PC-3 (cell line): ENCODE measurements at regions not wholly inside any gene's neighbourhood (a gene's known extent, or its start where the extent isn't known, plus 50 kb on each side); places are given as distances from the start of the nearest gene placed in this dataset.

Experiments
- ATAC-seq: fragments of 200-7000 bp; cut with Tn5 transposase; 2 replicates; pipeline ENCODE4 v1.9.1; 2020; ENCODE audit warnings: mild to moderate bottlenecking, moderate library complexity
- BruUV-seq: library from RNA; stranded (reverse); fragments of 400-500 nt; replicated peaks from 2 replicates; lab custom pipeline; 2021; lab: Mats Ljungman, UMichigan
- CTCF ChIA-PET: fragments of 300-600 bp; sonication (Branson Sonifier 250); formaldehyde crosslinking; loops from one replicate; lab custom pipeline; 2022; ENCODE audit warnings: antibody characterized with exemption; lab: Charles Lee
- POLR2A ChIA-PET: fragments of 300-600 bp; sonication (Branson Sonifier 250); formaldehyde crosslinking; loops from one replicate; lab custom pipeline; 2022; ENCODE audit warnings: antibody characterized with exemption; ENCODE audit not compliant: unreplicated experiment; lab: Charles Lee
- DNase-seq: peaks from one replicate; pipeline ENCODE4 v3.0.0-alpha.2; 2015
- H2AFZ ChIP-seq: fragments of 300-600 bp; sonication (generic); 2 replicates; pipeline ENCODE4 v1.6.0; 2016; ENCODE audit warnings: antibody characterized with exemption, low read length
- H3F3A ChIP-seq: fragments of 300-600 bp; sonication (generic); one replicate; pipeline ENCODE4 v1.6.0; 2017; ENCODE audit warnings: antibody characterized with exemption, low read length, control low read depth, mild to moderate bottlenecking; ENCODE audit not compliant: unreplicated experiment
- H3K27ac ChIP-seq: fragments of 300-600 bp; sonication (generic); 2 replicates; pipeline ENCODE4 v1.5.1; 2016; ENCODE audit warnings: mild to moderate bottlenecking, low read length
- H3K27me3 ChIP-seq: fragments of 300-600 bp; sonication (generic); 2 replicates; pipeline ENCODE4 v1.6.1; 2016; ENCODE audit warnings: low read length, mixed read lengths
- H3K36me3 ChIP-seq: fragments of 300-600 bp; sonication (generic); 2 replicates; pipeline ENCODE4 v1.6.1; 2016; ENCODE audit warnings: low read depth, mixed run types, low read length, mixed read lengths
- H3K4me1 ChIP-seq: fragments of 300-600 bp; sonication (generic); 2 replicates; pipeline ENCODE4 v1.5.1; 2016; ENCODE audit warnings: low read length; ENCODE audit not compliant: insufficient read depth
- H3K4me2 ChIP-seq: fragments of 300-600 bp; sonication (generic); 2 replicates; pipeline ENCODE4 v1.6.0; 2016; ENCODE audit warnings: low read length
- H3K4me3 ChIP-seq: fragments of 300-600 bp; sonication (generic); 2 replicates; pipeline ENCODE4 v1.5.1; 2016; ENCODE audit warnings: mild to moderate bottlenecking, low read length, mixed read lengths
- H3K79me2 ChIP-seq: fragments of 300-600 bp; sonication (generic); 2 replicates; pipeline ENCODE4 v1.6.1; 2017; ENCODE audit warnings: low read length, mixed read lengths
- H3K9ac ChIP-seq: fragments of 300-600 bp; sonication (generic); 2 replicates; pipeline ENCODE4 v1.6.0; 2016; ENCODE audit warnings: mild to moderate bottlenecking, low read length
- H3K9me2 ChIP-seq: fragments of 300-600 bp; sonication (generic); replicated peaks from 2 replicates; pipeline ENCODE4 v1.6.1; 2016; ENCODE audit warnings: mixed run types, low read length, mixed read lengths
- H3K9me3 ChIP-seq: fragments of 300-600 bp; sonication (generic); 2 replicates; pipeline ENCODE4 v1.6.1; 2016; ENCODE audit warnings: low read length, mixed read lengths
- H4K20me1 ChIP-seq: fragments of 300-600 bp; sonication (generic); 2 replicates; pipeline ENCODE4 v1.6.1; 2016; ENCODE audit warnings: low read length, mixed read lengths
- CTCF ChIP-seq: fragments of 300-600 bp; sonication (generic); conservative IDR thresholded peaks from 2 replicates; pipeline ENCODE4 v1.5.1; 2017; ENCODE audit warnings: antibody characterized with exemption, low read depth, mild to moderate bottlenecking, low read length
- EZH2 ChIP-seq: fragments of 300-600 bp; sonication (generic); IDR thresholded peaks from one replicate; pipeline ENCODE4 v1.6.1; 2017; ENCODE audit warnings: antibody characterized with exemption, mild to moderate bottlenecking, low read length; ENCODE audit not compliant: unreplicated experiment
- EZH2phosphoT487 ChIP-seq: fragments of 300-600 bp; sonication (generic); IDR thresholded peaks from 2 replicates; pipeline ENCODE4 v1.6.1; 2018; ENCODE audit warnings: mild to moderate bottlenecking, antibody characterized with exemption, low read length, borderline replicate concordance
- intact Hi-C: fragments of 100-400 bp; cut with micrococcal nuclease; formaldehyde crosslinking; loops from 2 replicates; pipeline ENCODE4 v1.9.0; 2023

GRCh38 chr10:62900829-62901571 is 84.8 kb upstream of the EGR2 start:
- Histone ChIP-seq H3K79me2 (no peaks in the 10 kb centered on the region), H3K9ac (no peak overlapping the region), H3K9me2 (no peaks in the 10 kb centered on the region), H2AFZ (no peak overlapping the region), H3K4me1 (peaks cover 19% of the 10 kb centered on the region), H3K4me2 (no peak overlapping the region), H3K27me3 (no peaks in the 10 kb centered on the region), H3K9me3 (no peaks in the 10 kb centered on the region), H3K36me3 (no peaks in the 10 kb centered on the region), H4K20me1 (no peaks in the 10 kb centered on the region), H3F3A (no peaks in the 10 kb centered on the region), H3K27ac (no peak overlapping the region), H3K4me3 (no peak overlapping the region)
- DNase-seq = peak; percentile 57
- intact Hi-C loops = no loop called here
- no peak for TF ChIP-seq EZH2phosphoT487
- TF ChIP-seq CTCF = no peak
- no peak for TF ChIP-seq EZH2
- ChIA-PET CTCF (no interaction called here), POLR2A (no interaction called here)
- BruUV-seq = no TSS peak
- ATAC-seq = no peak

GRCh38 chr10:62899311-62899710 is 83.1 kb upstream of the EGR2 start:
- H3K4me1 ChIP-seq = peaks cover 15% of the 10 kb centered on the region
- ChIA-PET CTCF (no interaction called here), POLR2A (no interaction called here)
- no peaks in the 10 kb centered on the region for H4K20me1 ChIP-seq
- TF ChIP-seq CTCF (no peak), EZH2 (no peak), EZH2phosphoT487 (no peak)
- no peak overlapping the region for H3K4me3 ChIP-seq
- no peaks in the 10 kb centered on the region for H3F3A ChIP-seq
- H3K9ac ChIP-seq = no peak overlapping the region
- no peaks in the 10 kb centered on the region for H3K36me3 ChIP-seq
- DNase-seq = no peak
- H3K9me3 ChIP-seq = no peaks in the 10 kb centered on the region
- H3K79me2 ChIP-seq = no peaks in the 10 kb centered on the region
- no peak for ATAC-seq
- BruUV-seq = no TSS peak
- intact Hi-C loops = no loop called here
- no peaks in the 10 kb centered on the region for H3K9me2 ChIP-seq
- H3K4me2 ChIP-seq = no peak overlapping the region
- H3K27me3 ChIP-seq = no peaks in the 10 kb centered on the region
- no peak overlapping the region for H3K27ac ChIP-seq
- H2AFZ ChIP-seq = no peak overlapping the region

GRCh38 chr10:62895063-62895462 is 78.9 kb upstream of the EGR2 start:
- no peak overlapping the region for H3K9ac ChIP-seq
- no TSS peak for BruUV-seq
- no peaks in the 10 kb centered on the region for H3K27me3 ChIP-seq
- H3K27ac ChIP-seq = no peak overlapping the region
- no peaks in the 10 kb centered on the region for H3K79me2 ChIP-seq
- H3K9me2 ChIP-seq = no peaks in the 10 kb centered on the region
- no peaks in the 10 kb centered on the region for H3K36me3 ChIP-seq
- H3K4me2 ChIP-seq = no peak overlapping the region
- ChIA-PET CTCF (no interaction called here), POLR2A (no interaction called here)
- H3F3A ChIP-seq = no peaks in the 10 kb centered on the region
- intact Hi-C loops = no loop called here
- peaks cover 14% of the 10 kb centered on the region for H3K4me1 ChIP-seq
- peak; percentile 45 for DNase-seq
- no peak overlapping the region for H2AFZ ChIP-seq
- H3K9me3 ChIP-seq = no peaks in the 10 kb centered on the region
- ATAC-seq = no peak
- H3K4me3 ChIP-seq = no peak overlapping the region
- H4K20me1 ChIP-seq = no peaks in the 10 kb centered on the region
- TF ChIP-seq EZH2phosphoT487 (no peak), EZH2 (no peak), CTCF (no peak)
